Chondrocyte (in vitro differentiated cells): ENCODE measurements at regions not wholly inside any gene's neighbourhood (a gene's known extent, or its start where the extent isn't known, plus 50 kb on each side); places are given as distances from the start of the nearest gene placed in this dataset.

ENCODE experiments used
- DNase-seq: peaks from one replicate; pipeline ENCODE4 v3.0.0; 2021; ENCODE audit warnings: mixed read lengths, low spot score
- H3K27ac Mint-ChIP-seq: one replicate; pipeline ENCODE4 v1.8.0; 2021; ENCODE audit warnings: mild to moderate bottlenecking, moderate library complexity, mixed read lengths; ENCODE audit not compliant: unreplicated experiment
- H3K27me3 Mint-ChIP-seq: 2 replicates; pipeline ENCODE4 v1.8.0; 2021; ENCODE audit warnings: low read depth, mixed read lengths
- H3K36me3 Mint-ChIP-seq: 2 replicates; pipeline ENCODE4 v1.8.0; 2021; ENCODE audit warnings: low read depth, mixed read lengths
- H3K4me1 Mint-ChIP-seq: 2 replicates; pipeline ENCODE4 v1.8.0; 2021; ENCODE audit warnings: low read depth, mild to moderate bottlenecking, mixed read lengths
- H3K4me3 Mint-ChIP-seq: one replicate; pipeline ENCODE4 v1.8.0; 2021; ENCODE audit warnings: mild to moderate bottlenecking, moderate library complexity, mixed read lengths; ENCODE audit not compliant: unreplicated experiment
- H3K9me3 Mint-ChIP-seq: 2 replicates; pipeline ENCODE4 v1.8.0; 2021; ENCODE audit warnings: low read depth, mixed read lengths
- CTCF ChIP-seq: fragments of 200-600 bp; sonication (generic); IDR thresholded peaks from 2 replicates; pipeline ENCODE4 v1.5.0; 2021; ENCODE audit warnings: antibody characterized with exemption, mild to moderate bottlenecking, moderate library complexity

GRCh38 chr17:77708936-77709335, 249.6 kb upstream of the TNRC6C start:
- H3K9me3 Mint-ChIP-seq, result peaks cover 33% of the 10 kb centered on the region
- no peak for DNase-seq
- H3K4me3 Mint-ChIP-seq, result no peak overlapping the region
- H3K36me3 Mint-ChIP-seq, result peaks cover 8% of the 10 kb centered on the region
- H3K4me1 Mint-ChIP-seq, result no peaks in the 10 kb centered on the region
- H3K27ac Mint-ChIP-seq, result no peak overlapping the region
- no peak for TF ChIP-seq CTCF
- H3K27me3 Mint-ChIP-seq, result peaks cover 31% of the 10 kb centered on the region

- Mint-ChIP-seq H3K27ac (no peak overlapping the region), H3K4me3 (no peak overlapping the region), H3K9me3 (peaks cover 35% of the 10 kb centered on the region), H3K4me1 (no peaks in the 10 kb centered on the region), H3K36me3 (peaks cover 5% of the 10 kb centered on the region), H3K27me3 (peaks cover 31% of the 10 kb centered on the region)
- TF ChIP-seq CTCF, result no peak
- DNase-seq, result no peak
These were observed 248.9 kb upstream of the TNRC6C start for GRCh38 chr17:77709594-77709993.

- Mint-ChIP-seq H3K4me3 (no peak overlapping the region), H3K4me1 (no peaks in the 10 kb centered on the region), H3K36me3 (peaks cover 5% of the 10 kb centered on the region), H3K27ac (no peak overlapping the region), H3K27me3 (peaks cover 28% of the 10 kb centered on the region), H3K9me3 (peaks cover 32% of the 10 kb centered on the region)
- no peak for TF ChIP-seq CTCF
- no peak for DNase-seq
These were observed 245.9 kb upstream of the TNRC6C start for GRCh38 chr17:77712578-77712977.

GRCh38 chr17:77716289-77716926, 242.1 kb upstream of the TNRC6C start:
- no peak for DNase-seq
- H3K27me3 Mint-ChIP-seq, result peaks cover 29% of the 10 kb centered on the region
- no peaks in the 10 kb centered on the region for H3K4me1 Mint-ChIP-seq
- H3K36me3 Mint-ChIP-seq, result peaks cover 5% of the 10 kb centered on the region
- no peak for TF ChIP-seq CTCF
- H3K4me3 Mint-ChIP-seq, result no peak overlapping the region
- H3K9me3 Mint-ChIP-seq, result peaks cover 29% of the 10 kb centered on the region
- H3K27ac Mint-ChIP-seq, result no peak overlapping the region

- H3K4me1 Mint-ChIP-seq, result no peaks in the 10 kb centered on the region
- peaks cover 5% of the 10 kb centered on the region for H3K36me3 Mint-ChIP-seq
- H3K9me3 Mint-ChIP-seq, result peaks cover 23% of the 10 kb centered on the region
- no peak overlapping the region for H3K27ac Mint-ChIP-seq
- TF ChIP-seq CTCF, result no peak
- H3K27me3 Mint-ChIP-seq, result peaks cover 29% of the 10 kb centered on the region
- no peak for DNase-seq
- H3K4me3 Mint-ChIP-seq, result no peak overlapping the region
These were observed 240.4 kb upstream of the TNRC6C start for GRCh38 chr17:77717941-77718668.
